NK-92 treated with Interleukin-12 subunit alpha and Interleukin-12 subunit beta, amount 100 ng/mL, for 24 hours (cell line): ENCODE measurements at regions not wholly inside any gene's neighbourhood (a gene's known extent, or its start where the extent isn't known, plus 50 kb on each side); places are given as distances from the start of the nearest gene placed in this dataset.

Experiments
- DNase-seq: peaks from one replicate; lab custom pipeline; 2025; lab: John Stamatoyannopoulos, UW

GRCh38 chr12:125683748-125684381, 618.6 kb downstream of the AACS start:
- DNase-seq: no peak

GRCh38 chr12:125684968-125685790, 619.9 kb downstream of the AACS start:
- no peak for DNase-seq

- no peak for DNase-seq
These were observed 620.7 kb downstream of the AACS start for GRCh38 chr12:125685915-125686314.

- DNase-seq: no peak
These were observed 622.2 kb downstream of the AACS start for GRCh38 chr12:125687403-125687802.

GRCh38 chr12:125687820-125688219, 622.6 kb downstream of the AACS start:
- DNase-seq: no peak

- no peak for DNase-seq
These were observed 623.0 kb downstream of the AACS start for GRCh38 chr12:125688223-125688622.

- no peak for DNase-seq
These were observed 623.6 kb downstream of the AACS start for GRCh38 chr12:125688881-125689280.

GRCh38 chr12:125689576-125690410, 624.6 kb downstream of the AACS start:
- DNase-seq: no peak

- no peak for DNase-seq
These were observed 625.6 kb downstream of the AACS start for GRCh38 chr12:125690841-125691240.

- no peak for DNase-seq
These were observed 630.8 kb downstream of the AACS start for GRCh38 chr12:125696054-125696453.

GRCh38 chr12:125704803-125705202, 639.6 kb downstream of the AACS start:
- DNase-seq: no peak

- no peak for DNase-seq
These were observed 655.7 kb downstream of the AACS start for GRCh38 chr12:125720961-125721360.

GRCh38 chr12:125734137-125734536, 668.9 kb downstream of the AACS start:
- no peak for DNase-seq

- no peak for DNase-seq
These were observed 673.0 kb downstream of the AACS start for GRCh38 chr12:125738211-125738610.

- DNase-seq: no peak
These were observed 677.2 kb downstream of the AACS start for GRCh38 chr12:125742413-125742812.

- DNase-seq: no peak
These were observed 679.0 kb downstream of the AACS start for GRCh38 chr12:125744201-125744600.

- no peak for DNase-seq
These were observed 690.3 kb downstream of the AACS start for GRCh38 chr12:125755512-125755911.

GRCh38 chr12:125766091-125766490, 700.9 kb downstream of the AACS start:
- no peak for DNase-seq

- no peak for DNase-seq
These were observed 707.2 kb downstream of the AACS start for GRCh38 chr12:125772403-125772802.

- no peak for DNase-seq
These were observed 707.9 kb downstream of the AACS start for GRCh38 chr12:125773033-125773640.

- no peak for DNase-seq
These were observed 710.3 kb downstream of the AACS start for GRCh38 chr12:125775507-125775906.

GRCh38 chr12:125776212-125776611, 711.0 kb downstream of the AACS start:
- no peak for DNase-seq
